K562 (cell line): ENCODE measurements at regions not wholly inside any gene's neighbourhood (a gene's known extent, or its start where the extent isn't known, plus 50 kb on each side); places are given as distances from the start of the nearest gene placed in this dataset.

Source experiments
- ATAC-seq: fragments of 200-7000 bp; cut with Tn5 transposase; 3 replicates; pipeline ENCODE4 v1.9.1; 2020; ENCODE audit warnings: moderate library complexity
- BruUV-seq: library from RNA; stranded (reverse); fragments of 400-500 nt; replicated peaks from 2 replicates; lab custom pipeline; 2021; lab: Mats Ljungman, UMichigan
- CTCF ChIA-PET: fragments of 300-600 bp; formaldehyde crosslinking; extraction: SDS; loops from one replicate; lab custom pipeline; 2021; ENCODE audit warnings: low intra/inter-chr PET ratio; lab: Yijun Ruan, JAX
- POLR2A ChIA-PET: fragments of 300-600, 350-650 bp; sonication (Branson Sonifier 250); formaldehyde crosslinking; extraction: SDS; loops from one replicate; lab custom pipeline; 2021; ENCODE audit warnings: antibody characterized with exemption, inconsistent platforms; lab: Yijun Ruan, JAX
- DNase-seq, 4 experiments: peaks; one replicate each; pipeline versions ENCODE4 v3.0.0 to v3.0.0-alpha.2; 2011 to 2018; ENCODE audit warnings: low spot score in 3 of 4, mixed read lengths in 3 of 4; ENCODE audit errors: extremely low read depth in 1 of 4
- FAIRE-seq: peaks from 2 replicates; lab custom pipeline; 2011; peaks lifted over from hg19 to GRCh38; lab: Jason Lieb, UNC
- H2AFZ ChIP-seq: 2 replicates; pipeline ENCODE4 v1.6.0; 2011; ENCODE audit warnings: low read depth, low read length, control low read depth, inconsistent platforms
- H3K27ac ChIP-seq: fragments of 200-600 bp; 3 replicates; pipeline ENCODE4 v1.8.0; 2011; ENCODE audit warnings: low read depth, mild to moderate bottlenecking, control low read depth, inconsistent platforms, low read length, moderate library complexity, mixed read lengths; ENCODE audit errors: extremely low read depth
- H3K27me3 ChIP-seq, 2 experiments: fragments of 300-600 bp in 1 of 2; 2 replicates in 1 of 2; 3 replicates in 1 of 2; pipeline versions ENCODE4 v1.6.0 to v1.8.0; 2011; ENCODE audit warnings: inconsistent platforms in 2 of 2, low read length in 2 of 2, mild to moderate bottlenecking in 1 of 2, mixed read lengths in 1 of 2, moderate library complexity in 1 of 2; ENCODE audit not compliant: control insufficient read depth in 2 of 2, insufficient read depth in 2 of 2
- H3K36me3 ChIP-seq: fragments of 300-600 bp; 3 replicates; pipeline ENCODE4 v1.8.0; 2011; ENCODE audit warnings: mild to moderate bottlenecking, low read length, inconsistent platforms; ENCODE audit not compliant: control insufficient read depth, insufficient read depth
- H3K4me1 ChIP-seq, 2 experiments: fragments of 200-600 bp in 1 of 2; replicated peaks in 1 of 2; 2 replicates in 1 of 2; 3 replicates in 1 of 2; pipeline versions ENCODE4 v1.5.1 to v1.8.0; 2011; ENCODE audit warnings: inconsistent platforms in 2 of 2, low read length in 2 of 2, mild to moderate bottlenecking in 1 of 2, mixed read lengths in 1 of 2, moderate library complexity in 1 of 2; ENCODE audit not compliant: control insufficient read depth in 2 of 2, insufficient read depth in 2 of 2
- H3K4me2 ChIP-seq: 2 replicates; pipeline ENCODE4 v1.6.1; 2011; ENCODE audit warnings: low read length, control low read depth, inconsistent platforms, mixed read lengths; ENCODE audit not compliant: insufficient read depth
- H3K4me3 ChIP-seq: fragments of 200-600 bp; sonication (generic), shearing (Covaris generic); 2 replicates; pipeline ENCODE4 v1.5.1; 2016; ENCODE audit warnings: control low read depth, inconsistent platforms
- H3K79me2 ChIP-seq: fragments of 200-600 bp; 3 replicates; pipeline ENCODE4 v1.8.0; 2011; ENCODE audit warnings: low read length, inconsistent platforms; ENCODE audit not compliant: control insufficient read depth, insufficient read depth
- H3K9ac ChIP-seq, 2 experiments: 2 replicates each; pipeline versions ENCODE4 v1.6.0 to v1.6.1; 2011; ENCODE audit warnings: low read depth in 2 of 2, low read length in 2 of 2, control low read depth in 1 of 2, inconsistent platforms in 1 of 2, mild to moderate bottlenecking in 1 of 2, mixed read lengths in 1 of 2; ENCODE audit not compliant: insufficient read depth in 1 of 2
- H3K9me1 ChIP-seq: one replicate; pipeline ENCODE4 v1.6.0; 2011; ENCODE audit warnings: inconsistent platforms, mild to moderate bottlenecking, low read length, moderate library complexity; ENCODE audit not compliant: control insufficient read depth, insufficient read depth
- H3K9me3 ChIP-seq: replicated peaks from 2 replicates; pipeline ENCODE4 v1.5.1; 2011; ENCODE audit warnings: low read depth, low read length, inconsistent platforms; ENCODE audit not compliant: control insufficient read depth, insufficient read depth
- H4K20me1 ChIP-seq: replicated peaks from 2 replicates; pipeline ENCODE4 v1.6.1; 2011; ENCODE audit warnings: low read length, inconsistent platforms, mixed read lengths; ENCODE audit not compliant: control insufficient read depth, insufficient read depth
- ESRRA ChIP-seq: fragments of 450-650 bp; IDR thresholded peaks from 2 replicates; pipeline ENCODE4 v1.6.1; 2014; ENCODE audit warnings: low read depth, mild to moderate bottlenecking, moderate library complexity, borderline replicate concordance
- IRF9 ChIP-seq: fragments of 450-650 bp; IDR thresholded peaks from 2 replicates; pipeline ENCODE4 v1.6.1; 2016; ENCODE audit warnings: missing biosample characterization, missing genetic modification characterization
- TAF7 ChIP-seq: fragments of 450-650 bp; IDR thresholded peaks from 2 replicates; pipeline ENCODE4 v1.6.1; 2016; ENCODE audit warnings: missing genetic modification characterization, missing compliant biosample characterization
- UBTF ChIP-seq, 2 experiments: IDR thresholded peaks; 2 replicates each; pipeline ENCODE4 v1.6.1; 2012; ENCODE audit warnings: improper control_type of control experiment in 2 of 2, low read depth in 2 of 2, low read length in 2 of 2, borderline replicate concordance in 1 of 2
- ZBTB17 ChIP-seq: fragments of 450-650 bp; formaldehyde crosslinking; IDR thresholded peaks from 2 replicates; pipeline ENCODE4 v1.4.0; 2020; ENCODE audit warnings: mild to moderate bottlenecking
- ZSCAN32 ChIP-seq: fragments of 450-650 bp; formaldehyde crosslinking; IDR thresholded peaks from 2 replicates; pipeline ENCODE4 v1.4.0; 2020; ENCODE audit warnings: mild to moderate bottlenecking, moderate library complexity
- WGBS: fragments of 100-300 bp; shearing (Covaris generic); methylation state at CpG from one replicate; pipeline ENCODE4 v1.1.6; 2016; ENCODE audit warnings: low coverage, mixed read lengths; ENCODE audit not compliant: insufficient coverage; ENCODE audit errors: missing lambda C conversion rate; 5-methylcytosine and 5-hydroxymethylcytosine counted together
- in situ Hi-C: fragments of 300-500 bp; cut with MboI; formaldehyde crosslinking; loops from 4 replicates; pipeline ENCODE4 v1.15.0; 2018; ENCODE audit warnings: inconsistent platforms, mixed read lengths
- intact Hi-C: fragments of 100-400 bp; cut with micrococcal nuclease; formaldehyde crosslinking; loops from 2 replicates; pipeline ENCODE4 v1.14.2; 2022

GRCh38 chrX:68995780-68996551, 167.1 kb downstream of the EFNB1 start:
- FAIRE-seq (no peak), ATAC-seq (no peak), DNase-seq (no peak)
- 0% methylated on average over 9 of the region's 21 CpGs for WGBS
- intact Hi-C loops, result no loop called here
- ChIA-PET POLR2A (no interaction called here), CTCF (no interaction called here)
- BruUV-seq, result no TSS peak
- H3K4me3 ChIP-seq, result no peak overlapping the region
- no peak overlapping the region for H3K9ac ChIP-seq
- no peaks in the 10 kb centered on the region for H3K9me3 ChIP-seq
- H3K4me1 ChIP-seq, result no peaks in the 10 kb centered on the region
- peaks cover 0 to 14% of the 10 kb centered on the region in 2 experiments; a peak in 3 of 5 replicates for H3K27me3 ChIP-seq
- H4K20me1 ChIP-seq, result 0 out of 2 replicates have a peak, but pooled peaks cover 3% of the 10 kb centered on the region
- no peak overlapping the region for H3K4me2 ChIP-seq
- no peak overlapping the region for H3K27ac ChIP-seq
- no peaks in the 10 kb centered on the region for H3K79me2 ChIP-seq
- in situ Hi-C loops, result no loop called here
- no peak overlapping the region for H2AFZ ChIP-seq
- no peaks in the 10 kb centered on the region for H3K9me1 ChIP-seq
- TF ChIP-seq TAF7 (tag), result no peak
- no peak for TF ChIP-seq ZSCAN32
- TF ChIP-seq IRF9, result no peak
- TF ChIP-seq ESRRA, result no peak
- TF ChIP-seq ZBTB17 (CRISPR knock-in tag), result no peak
- no peak for TF ChIP-seq UBTF (IDR thresholded peaks at IDR 0.05; ENCODE audit: borderline replicate concordance in 1 of 2, low read depth in 2 of 2, low read length in 2 of 2)
- no peaks in the 10 kb centered on the region for H3K36me3 ChIP-seq
